Colonic mucosa (tissue), 4 donors: ENCODE measurements at regions not wholly inside any gene's neighbourhood (a gene's known extent, or its start where the extent isn't known, plus 50 kb on each side); places are given as distances from the start of the nearest gene placed in this dataset.

Experiments
- DNase-seq: peaks from one replicate; pipeline ENCODE4 v3.0.0-alpha.2; 2020
- H3K27ac ChIP-seq: fragments of 200-600 bp; one replicate; pipeline ENCODE4 v1.8.0; 2021
- H3K27me3 ChIP-seq: fragments of 200-600 bp; one replicate; pipeline ENCODE4 v1.8.0; 2021
- H3K36me3 ChIP-seq: fragments of 200-600 bp; one replicate; pipeline ENCODE4 v1.8.0; 2021
- H3K4me1 ChIP-seq: fragments of 200-600 bp; one replicate; pipeline ENCODE4 v1.8.0; 2021; ENCODE audit warnings: mild to moderate bottlenecking
- H3K4me3 ChIP-seq: fragments of 200-600 bp; one replicate; pipeline ENCODE4 v1.8.0; 2021
- H3K9ac ChIP-seq, 2 donors: one replicate each; pipeline ENCODE4 v1.7.0; 2013; ENCODE audit warnings: control low read depth in 2 of 2, low read depth in 2 of 2, low read length in 2 of 2
- H3K9me3 ChIP-seq: fragments of 200-600 bp; one replicate; pipeline ENCODE4 v1.8.0; 2021
- intact Hi-C: fragments of 100-400 bp; cut with DNase I; formaldehyde crosslinking; loops from one replicate; pipeline ENCODE4 v1.14.1; 2022
- TF ChIP-seq, protein P1 (sequence below): fragments of 200-600 bp; IDR thresholded peaks from one replicate; pipeline ENCODE4 v1.8.0; 2022; ENCODE audit warnings: antibody characterized with exemption, mild to moderate bottlenecking
- donor health status: healthy.
- donor health status: DM: no; HTN: no; CAD: no.
- donor health status: DM: no; HTN: no; CAD: no.

DNA sequence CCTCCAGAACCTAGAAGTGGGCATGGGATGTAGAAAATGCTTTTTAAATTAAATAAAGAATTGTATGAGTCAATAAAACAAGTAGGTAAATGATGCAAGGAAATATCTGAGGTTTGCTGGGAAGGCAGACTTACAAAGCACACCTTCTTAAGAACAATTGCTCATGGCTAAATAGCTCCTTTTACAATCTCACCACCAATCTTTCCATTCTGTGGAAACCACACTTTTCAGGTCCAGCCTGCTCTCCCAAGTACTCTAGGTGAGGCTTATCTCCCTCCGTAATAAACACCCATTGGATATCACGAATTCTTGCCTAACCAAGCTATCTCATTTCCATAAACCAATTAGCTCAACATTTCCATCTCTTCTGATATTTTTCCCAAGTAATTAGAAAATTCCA is 91.5 kb upstream of the SLC8A1 start:
- Histone ChIP-seq H3K27ac (no peak overlapping the region), H3K36me3 (no peaks in the 10 kb centered on the region), H3K9me3 (no peaks in the 10 kb centered on the region), H3K4me3 (no peak overlapping the region), H3K27me3 (no peaks in the 10 kb centered on the region), H3K9ac (no peak overlapping the region), H3K4me1 (no peaks in the 10 kb centered on the region)
- TF ChIP-seq, protein P1, sequence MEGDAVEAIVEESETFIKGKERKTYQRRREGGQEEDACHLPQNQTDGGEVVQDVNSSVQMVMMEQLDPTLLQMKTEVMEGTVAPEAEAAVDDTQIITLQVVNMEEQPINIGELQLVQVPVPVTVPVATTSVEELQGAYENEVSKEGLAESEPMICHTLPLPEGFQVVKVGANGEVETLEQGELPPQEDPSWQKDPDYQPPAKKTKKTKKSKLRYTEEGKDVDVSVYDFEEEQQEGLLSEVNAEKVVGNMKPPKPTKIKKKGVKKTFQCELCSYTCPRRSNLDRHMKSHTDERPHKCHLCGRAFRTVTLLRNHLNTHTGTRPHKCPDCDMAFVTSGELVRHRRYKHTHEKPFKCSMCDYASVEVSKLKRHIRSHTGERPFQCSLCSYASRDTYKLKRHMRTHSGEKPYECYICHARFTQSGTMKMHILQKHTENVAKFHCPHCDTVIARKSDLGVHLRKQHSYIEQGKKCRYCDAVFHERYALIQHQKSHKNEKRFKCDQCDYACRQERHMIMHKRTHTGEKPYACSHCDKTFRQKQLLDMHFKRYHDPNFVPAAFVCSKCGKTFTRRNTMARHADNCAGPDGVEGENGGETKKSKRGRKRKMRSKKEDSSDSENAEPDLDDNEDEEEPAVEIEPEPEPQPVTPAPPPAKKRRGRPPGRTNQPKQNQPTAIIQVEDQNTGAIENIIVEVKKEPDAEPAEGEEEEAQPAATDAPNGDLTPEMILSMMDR, result no peak
- intact Hi-C loops, result no loop called here
- no peak for DNase-seq

DNA sequence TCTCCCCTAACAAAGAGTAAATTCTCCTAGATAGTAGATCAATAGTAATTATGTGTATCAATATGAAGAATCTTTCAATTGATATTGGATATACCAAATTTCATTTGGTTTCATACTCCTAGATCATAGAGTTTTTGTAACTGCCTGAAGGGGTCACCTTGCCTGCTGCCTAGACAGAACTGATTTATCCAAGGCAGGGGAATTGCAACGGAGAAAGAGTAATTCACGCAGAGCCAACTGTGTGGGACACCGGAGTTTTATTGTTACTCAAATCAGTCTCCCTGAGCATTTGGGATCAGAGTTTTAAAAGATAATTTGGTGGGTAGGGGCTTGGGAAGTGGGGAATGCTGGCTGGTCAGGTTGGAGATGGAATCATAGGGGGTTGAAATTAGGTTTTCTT is 92.2 kb upstream of the SLC8A1 start:
- intact Hi-C loops, result no loop called here

DNA sequence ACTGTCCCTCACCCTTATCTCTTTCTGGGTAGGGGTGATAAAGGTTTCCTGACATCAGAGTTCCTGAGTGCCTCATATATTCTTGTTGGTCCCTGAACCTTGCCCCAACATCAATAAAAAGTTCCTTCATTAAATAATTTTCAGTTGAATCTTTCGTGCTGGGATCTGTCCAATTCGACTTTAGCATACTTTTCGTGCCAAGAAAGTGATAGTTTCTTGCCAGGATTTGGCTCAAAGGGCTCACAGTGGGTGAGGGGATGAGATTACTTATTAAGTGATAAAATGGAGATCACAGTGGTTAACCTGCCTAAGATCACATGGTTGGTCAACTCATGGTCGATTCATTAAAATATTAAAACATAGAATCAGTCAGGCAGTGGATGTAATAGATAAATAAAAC is 93.8 kb upstream of the SLC8A1 start:
- TF ChIP-seq, protein P1, result no peak
- no peak overlapping the region for H3K4me3 ChIP-seq
- H3K9ac ChIP-seq, result no peak overlapping the region
- H3K36me3 ChIP-seq, result no peaks in the 10 kb centered on the region
- H3K9me3 ChIP-seq, result no peaks in the 10 kb centered on the region
- H3K4me1 ChIP-seq, result no peaks in the 10 kb centered on the region
- no peaks in the 10 kb centered on the region for H3K27me3 ChIP-seq
- no peak overlapping the region for H3K27ac ChIP-seq
- intact Hi-C loops, result no loop called here
- DNase-seq, result no peak

More for the DNA sequence above, 92.2 kb upstream of the SLC8A1 start:
- no peaks in the 10 kb centered on the region for H3K4me1 ChIP-seq
- no peak overlapping the region for H3K4me3 ChIP-seq
- no peak for DNase-seq
- TF ChIP-seq, protein P1, result no peak
- H3K9ac ChIP-seq, result no peak overlapping the region
- no peak overlapping the region for H3K27ac ChIP-seq
- no peaks in the 10 kb centered on the region for H3K36me3 ChIP-seq
- no peaks in the 10 kb centered on the region for H3K9me3 ChIP-seq
- no peaks in the 10 kb centered on the region for H3K27me3 ChIP-seq

DNA sequence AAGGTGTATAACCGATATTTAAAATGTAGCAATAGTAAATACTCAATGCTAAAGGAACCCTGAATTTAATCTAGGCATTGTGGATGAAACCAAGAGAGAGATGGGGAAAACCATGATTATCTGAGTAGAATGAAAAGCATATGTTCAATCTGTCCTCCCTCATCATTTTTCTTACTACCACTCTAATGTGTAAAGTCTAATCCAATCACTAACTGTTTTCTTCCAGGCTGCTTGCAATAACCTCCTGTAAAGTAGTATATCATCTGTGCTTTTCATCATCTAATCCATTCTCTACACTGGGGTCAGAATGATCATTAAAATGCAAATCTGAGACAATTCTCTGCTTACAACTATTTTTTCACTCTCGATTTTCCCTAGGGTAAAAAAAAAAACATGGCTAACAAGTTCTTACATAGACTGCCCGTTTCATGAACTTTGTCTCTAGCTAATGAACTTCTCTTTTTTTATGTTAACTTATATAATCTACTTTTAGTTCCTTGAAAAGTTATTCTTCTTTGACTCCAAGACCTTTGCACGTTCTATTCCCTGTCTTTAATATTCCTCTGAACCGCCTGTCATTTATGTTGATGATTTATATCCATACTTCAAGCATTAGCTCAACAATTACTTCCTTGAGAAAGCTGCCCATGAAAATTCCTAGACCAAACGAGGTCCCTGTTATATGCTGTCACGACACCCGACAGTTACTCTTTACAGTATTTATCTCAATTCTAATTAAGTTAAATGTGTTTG is 94.7 kb upstream of the SLC8A1 start:
- no peaks in the 10 kb centered on the region for H3K27me3 ChIP-seq
- no peaks in the 10 kb centered on the region for H3K4me1 ChIP-seq
- H3K36me3 ChIP-seq, result no peaks in the 10 kb centered on the region
- no peak overlapping the region for H3K27ac ChIP-seq
- H3K9me3 ChIP-seq, result no peaks in the 10 kb centered on the region
- H3K4me3 ChIP-seq, result no peak overlapping the region
- DNase-seq, result no peak
- intact Hi-C loops, result no loop called here
- TF ChIP-seq, protein P1, result no peak
- no peak overlapping the region for H3K9ac ChIP-seq

DNA sequence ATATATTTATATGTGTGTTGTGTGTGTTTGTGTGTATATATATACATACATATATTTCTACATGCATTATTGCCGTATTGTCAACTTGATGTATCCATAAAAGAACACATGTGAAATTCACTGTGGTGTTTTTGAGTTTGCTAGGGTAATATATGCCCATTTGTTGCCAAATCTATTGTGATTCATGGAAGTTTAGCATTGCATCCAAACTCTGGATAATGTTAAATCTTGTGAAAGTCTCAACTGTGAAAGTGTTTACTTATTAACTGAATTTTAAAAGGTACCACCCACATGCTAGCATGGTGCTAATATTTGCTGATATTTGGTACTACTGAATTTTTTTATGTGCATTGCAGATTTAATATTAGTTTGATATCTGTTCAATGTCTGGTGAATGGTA is 96.6 kb upstream of the SLC8A1 start:
- Histone ChIP-seq H3K27me3 (no peaks in the 10 kb centered on the region), H3K4me1 (no peaks in the 10 kb centered on the region), H3K36me3 (no peaks in the 10 kb centered on the region), H3K9me3 (no peaks in the 10 kb centered on the region), H3K4me3 (no peak overlapping the region), H3K9ac (no peak overlapping the region), H3K27ac (no peak overlapping the region)
- intact Hi-C loops, result no loop called here
- TF ChIP-seq, protein P1, result no peak
- no peak for DNase-seq
